Adipocyte (in vitro differentiated cells): ENCODE measurements at regions not wholly inside any gene's neighbourhood (a gene's known extent, or its start where the extent isn't known, plus 50 kb on each side); places are given as distances from the start of the nearest gene placed in this dataset.

Experiments used
- DNase-seq: peaks from one replicate; pipeline ENCODE4 v3.0.0-alpha.2; 2015; ENCODE audit warnings: low read depth
- H3K27me3 ChIP-seq: replicated peaks from 2 replicates; pipeline ENCODE4 v1.7.0; 2013; ENCODE audit warnings: mild to moderate bottlenecking, low read length, moderate library complexity; ENCODE audit not compliant: control insufficient read depth, insufficient read depth
- H3K36me3 ChIP-seq: 2 replicates; pipeline ENCODE4 v1.7.0; 2013; ENCODE audit warnings: low read length, mild to moderate bottlenecking, moderate library complexity; ENCODE audit not compliant: control insufficient read depth, insufficient read depth, severe bottlenecking
- H3K4me1 ChIP-seq: 2 replicates; pipeline ENCODE4 v1.7.0; 2013; ENCODE audit warnings: mild to moderate bottlenecking, low read length, moderate library complexity; ENCODE audit not compliant: control insufficient read depth, insufficient read depth
- H3K4me3 ChIP-seq: 2 replicates; pipeline ENCODE4 v1.7.0; 2013; ENCODE audit warnings: mild to moderate bottlenecking, low read length, moderate library complexity
- H3K9ac ChIP-seq: 2 replicates; pipeline ENCODE4 v1.7.0; 2013; ENCODE audit warnings: mild to moderate bottlenecking, low read length, moderate library complexity
- H3K9me3 ChIP-seq: 2 replicates; pipeline ENCODE4 v1.7.0; 2013; ENCODE audit warnings: mild to moderate bottlenecking, low read length, moderate library complexity; ENCODE audit not compliant: control insufficient read depth

- Histone ChIP-seq H3K27me3 (no peaks in the 10 kb centered on the region), H3K9ac (no peak overlapping the region), H3K36me3 (no peaks in the 10 kb centered on the region), H3K9me3 (no peaks in the 10 kb centered on the region), H3K4me3 (no peak overlapping the region), H3K4me1 (peaks cover 47% of the 10 kb centered on the region)
- no peak for DNase-seq
These were observed 139.0 kb upstream of the ZNF462 start for GRCh38 chr9:106723926-106724325.

- H3K27me3 ChIP-seq = no peaks in the 10 kb centered on the region
- DNase-seq = no peak
- H3K4me1 ChIP-seq = peaks cover 40% of the 10 kb centered on the region
- H3K9ac ChIP-seq = no peak overlapping the region
- no peaks in the 10 kb centered on the region for H3K9me3 ChIP-seq
- no peak overlapping the region for H3K4me3 ChIP-seq
- H3K36me3 ChIP-seq = no peaks in the 10 kb centered on the region
These were observed 138.4 kb upstream of the ZNF462 start for GRCh38 chr9:106724566-106724965.

- H3K9me3 ChIP-seq = no peaks in the 10 kb centered on the region
- no peaks in the 10 kb centered on the region for H3K27me3 ChIP-seq
- no peak overlapping the region for H3K4me3 ChIP-seq
- H3K4me1 ChIP-seq = peaks cover 38% of the 10 kb centered on the region
- H3K36me3 ChIP-seq = no peaks in the 10 kb centered on the region
- H3K9ac ChIP-seq = peak overlapping the region; percentile 16
- DNase-seq = peak; percentile 21
These were observed 136.7 kb upstream of the ZNF462 start for GRCh38 chr9:106726070-106726815.

- no peak overlapping the region for H3K9ac ChIP-seq
- no peaks in the 10 kb centered on the region for H3K9me3 ChIP-seq
- peaks cover 26% of the 10 kb centered on the region for H3K4me1 ChIP-seq
- no peak for DNase-seq
- no peak overlapping the region for H3K4me3 ChIP-seq
- no peaks in the 10 kb centered on the region for H3K27me3 ChIP-seq
- H3K36me3 ChIP-seq = no peaks in the 10 kb centered on the region
These were observed 135.0 kb upstream of the ZNF462 start for GRCh38 chr9:106727969-106728368.

- Histone ChIP-seq H3K9me3 (no peaks in the 10 kb centered on the region), H3K4me1 (peaks cover 24% of the 10 kb centered on the region), H3K27me3 (no peaks in the 10 kb centered on the region), H3K4me3 (no peak overlapping the region), H3K36me3 (no peaks in the 10 kb centered on the region), H3K9ac (no peak overlapping the region)
- DNase-seq = no peak
These were observed 134.1 kb upstream of the ZNF462 start for GRCh38 chr9:106728860-106729259.

GRCh38 chr9:106731910-106732309 lies 131.1 kb upstream of the ZNF462 start:
- Histone ChIP-seq H3K4me3 (no peak overlapping the region), H3K4me1 (no peaks in the 10 kb centered on the region), H3K9me3 (no peaks in the 10 kb centered on the region), H3K27me3 (no peaks in the 10 kb centered on the region), H3K36me3 (no peaks in the 10 kb centered on the region), H3K9ac (no peak overlapping the region)
- DNase-seq = no peak

GRCh38 chr9:106733828-106734380 lies 129.1 kb upstream of the ZNF462 start:
- no peak overlapping the region for H3K4me3 ChIP-seq
- no peaks in the 10 kb centered on the region for H3K27me3 ChIP-seq
- H3K4me1 ChIP-seq = peaks cover 4% of the 10 kb centered on the region
- H3K9me3 ChIP-seq = no peaks in the 10 kb centered on the region
- DNase-seq = no peak
- H3K36me3 ChIP-seq = no peaks in the 10 kb centered on the region
- H3K9ac ChIP-seq = no peak overlapping the region

- H3K9me3 ChIP-seq = no peaks in the 10 kb centered on the region
- H3K9ac ChIP-seq = no peak overlapping the region
These were observed 125.5 kb upstream of the ZNF462 start for GRCh38 chr9:106737516-106737915.

GRCh38 chr9:106738109-106738508 lies 124.9 kb upstream of the ZNF462 start:
- Histone ChIP-seq H3K27me3 (no peaks in the 10 kb centered on the region), H3K9me3 (no peaks in the 10 kb centered on the region), H3K9ac (no peak overlapping the region), H3K4me3 (peak overlapping the region; percentile 30), H3K36me3 (no peaks in the 10 kb centered on the region), H3K4me1 (peaks cover 4% of the 10 kb centered on the region)
- peak; percentile 9 for DNase-seq

More at GRCh38 chr9:106737516-106737915, 125.5 kb upstream of the ZNF462 start:
- Histone ChIP-seq H3K36me3 (no peaks in the 10 kb centered on the region), H3K27me3 (no peaks in the 10 kb centered on the region), H3K4me1 (peaks cover 4% of the 10 kb centered on the region), H3K4me3 (no peak overlapping the region)
- no peak for DNase-seq

GRCh38 chr9:106745457-106745856 lies 117.5 kb upstream of the ZNF462 start:
- Histone ChIP-seq H3K4me3 (no peak overlapping the region), H3K9ac (no peak overlapping the region), H3K4me1 (peaks cover 12% of the 10 kb centered on the region), H3K36me3 (no peaks in the 10 kb centered on the region), H3K9me3 (no peaks in the 10 kb centered on the region), H3K27me3 (no peaks in the 10 kb centered on the region)
- DNase-seq = peak; percentile 47

- Histone ChIP-seq H3K36me3 (no peaks in the 10 kb centered on the region), H3K4me3 (no peak overlapping the region), H3K9me3 (no peaks in the 10 kb centered on the region), H3K4me1 (peaks cover 12% of the 10 kb centered on the region), H3K27me3 (no peaks in the 10 kb centered on the region), H3K9ac (no peak overlapping the region)
- no peak for DNase-seq
These were observed 117.1 kb upstream of the ZNF462 start for GRCh38 chr9:106745876-106746275.
